BE2C (cell line): ENCODE measurements at regions not wholly inside any gene's neighbourhood (a gene's known extent, or its start where the extent isn't known, plus 50 kb on each side); places are given as distances from the start of the nearest gene placed in this dataset.

ENCODE experiments used
- DNase-seq: peaks from one replicate; pipeline ENCODE4 v3.0.0-alpha.2; 2020
- H3K27me3 ChIP-seq: fragments of 250-450 bp; sonication (Bioruptor Pico); 2 replicates; pipeline ENCODE4 v1.5.1; 2020; ENCODE audit warnings: mild to moderate bottlenecking
- H3K36me3 ChIP-seq: fragments of 250-450 bp; sonication (Bioruptor Pico); 2 replicates; pipeline ENCODE4 v1.5.1; 2020; ENCODE audit warnings: mild to moderate bottlenecking
- H3K4me1 ChIP-seq: fragments of 250-450 bp; sonication (Bioruptor Pico); 2 replicates; pipeline ENCODE4 v1.5.1; 2020
- H3K4me3 ChIP-seq: 2 replicates; pipeline ENCODE4 v1.5.1; 2011; ENCODE audit warnings: low read depth, low read length
- H3K9me3 ChIP-seq: fragments of 250-450 bp; sonication (Bioruptor Pico); 2 replicates; pipeline ENCODE4 v1.5.1; 2020
- TF ChIP-seq, protein P1 (sequence below): IDR thresholded peaks from 2 replicates; pipeline ENCODE4 v1.5.1; 2012; ENCODE audit warnings: mild to moderate bottlenecking, low read depth, low read length

DNA sequence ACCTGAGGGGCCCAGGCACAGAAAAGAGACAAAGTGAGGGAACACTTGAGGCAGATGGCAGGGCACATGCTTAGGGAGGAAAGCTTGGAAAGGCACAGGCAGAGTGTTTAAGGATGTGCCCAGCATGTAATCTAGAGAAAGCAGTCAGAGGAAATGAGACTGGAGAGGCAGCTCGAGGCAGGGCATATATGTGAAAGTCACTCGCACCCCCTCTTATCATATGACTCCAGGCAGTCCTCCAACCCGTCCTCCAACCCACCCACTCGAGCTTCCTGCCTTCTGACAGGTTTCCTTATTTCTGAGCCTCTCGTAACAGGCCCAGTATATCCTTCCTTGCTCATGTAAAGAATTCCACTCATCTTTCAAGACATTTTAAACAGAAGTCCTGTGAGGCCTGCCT lies 294.0 kb downstream of the SOX2 start:
- no peaks in the 10 kb centered on the region for H3K9me3 ChIP-seq
- TF ChIP-seq, protein P1, sequence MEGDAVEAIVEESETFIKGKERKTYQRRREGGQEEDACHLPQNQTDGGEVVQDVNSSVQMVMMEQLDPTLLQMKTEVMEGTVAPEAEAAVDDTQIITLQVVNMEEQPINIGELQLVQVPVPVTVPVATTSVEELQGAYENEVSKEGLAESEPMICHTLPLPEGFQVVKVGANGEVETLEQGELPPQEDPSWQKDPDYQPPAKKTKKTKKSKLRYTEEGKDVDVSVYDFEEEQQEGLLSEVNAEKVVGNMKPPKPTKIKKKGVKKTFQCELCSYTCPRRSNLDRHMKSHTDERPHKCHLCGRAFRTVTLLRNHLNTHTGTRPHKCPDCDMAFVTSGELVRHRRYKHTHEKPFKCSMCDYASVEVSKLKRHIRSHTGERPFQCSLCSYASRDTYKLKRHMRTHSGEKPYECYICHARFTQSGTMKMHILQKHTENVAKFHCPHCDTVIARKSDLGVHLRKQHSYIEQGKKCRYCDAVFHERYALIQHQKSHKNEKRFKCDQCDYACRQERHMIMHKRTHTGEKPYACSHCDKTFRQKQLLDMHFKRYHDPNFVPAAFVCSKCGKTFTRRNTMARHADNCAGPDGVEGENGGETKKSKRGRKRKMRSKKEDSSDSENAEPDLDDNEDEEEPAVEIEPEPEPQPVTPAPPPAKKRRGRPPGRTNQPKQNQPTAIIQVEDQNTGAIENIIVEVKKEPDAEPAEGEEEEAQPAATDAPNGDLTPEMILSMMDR = no peak

DNA sequence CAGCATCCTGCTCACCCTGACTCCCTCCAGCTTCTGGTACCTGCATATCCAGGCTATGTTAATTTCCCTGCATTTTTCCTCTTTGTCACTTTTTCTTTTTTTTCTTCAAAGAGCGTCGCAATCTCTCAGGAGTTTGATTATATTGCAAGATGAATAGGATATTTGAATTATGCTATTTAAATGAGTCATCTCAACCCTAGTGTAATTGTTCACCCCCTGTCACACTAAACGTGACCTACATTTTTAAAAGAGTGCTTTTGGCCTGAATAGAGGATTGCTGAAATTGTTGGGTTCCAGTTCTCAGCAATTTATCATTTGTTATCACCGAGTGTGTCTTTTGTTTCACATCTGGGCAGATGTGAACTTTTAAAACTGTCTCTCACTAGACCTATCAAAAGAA lies 294.7 kb downstream of the SOX2 start:
- Histone ChIP-seq H3K4me3 (no peak overlapping the region), H3K27me3 (no peaks in the 10 kb centered on the region; the same call in 1 of the 2 replicates), H3K4me1 (no peaks in the 10 kb centered on the region), H3K36me3 (no peaks in the 10 kb centered on the region), H3K9me3 (no peaks in the 10 kb centered on the region)
- TF ChIP-seq, protein P1 = no peak
- no peak for DNase-seq

More for the DNA sequence above, 294.0 kb downstream of the SOX2 start:
- Histone ChIP-seq H3K27me3 (no peaks in the 10 kb centered on the region; the same call in 1 of the 2 replicates), H3K4me3 (no peak overlapping the region), H3K4me1 (no peaks in the 10 kb centered on the region), H3K36me3 (no peaks in the 10 kb centered on the region)
- no peak for DNase-seq

DNA sequence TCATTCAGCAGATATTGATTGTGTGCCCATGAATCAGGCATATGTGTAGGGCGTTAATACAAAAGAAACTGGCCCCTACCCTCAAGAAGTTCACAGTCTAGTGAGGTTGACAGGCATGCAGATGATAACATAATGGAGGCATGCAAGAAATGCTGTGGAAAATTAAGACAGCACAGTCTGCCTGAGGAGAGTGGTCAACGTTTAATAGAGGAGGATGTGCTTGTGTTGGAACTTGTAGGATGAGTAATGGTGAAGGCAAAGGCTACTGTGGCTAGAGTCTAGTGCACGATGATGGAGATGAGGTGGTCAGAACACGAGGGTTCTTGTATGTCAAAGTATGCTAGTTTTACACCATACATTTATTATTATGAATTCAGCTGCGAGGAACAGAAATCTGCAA lies 295.7 kb downstream of the SOX2 start:
- TF ChIP-seq, protein P1 = no peak
- DNase-seq = no peak
- Histone ChIP-seq H3K27me3 (no peaks in the 10 kb centered on the region; the same call in none of the 2 replicates), H3K4me1 (no peaks in the 10 kb centered on the region), H3K4me3 (no peak overlapping the region), H3K9me3 (no peaks in the 10 kb centered on the region), H3K36me3 (no peaks in the 10 kb centered on the region)

DNA sequence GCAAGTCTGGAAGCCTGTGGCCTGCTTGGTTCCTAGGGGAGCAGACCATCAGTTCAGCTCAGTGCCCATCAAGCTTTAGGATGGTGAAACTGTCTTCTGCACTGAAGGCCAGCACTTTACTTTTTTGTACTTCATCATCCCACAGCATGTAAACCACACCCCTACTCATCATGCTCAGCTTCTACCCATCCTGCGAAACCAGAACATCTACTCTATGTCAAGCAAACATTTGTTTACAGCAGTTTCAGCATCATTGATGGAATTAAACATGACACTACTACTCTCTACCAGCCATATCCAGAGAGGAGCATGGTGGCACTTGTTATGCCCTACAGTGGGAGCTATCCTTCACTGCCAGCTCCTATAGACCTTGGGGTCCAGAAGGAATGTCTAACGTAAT lies 306.6 kb downstream of the SOX2 start:
- no peaks in the 10 kb centered on the region for H3K27me3 ChIP-seq

DNA sequence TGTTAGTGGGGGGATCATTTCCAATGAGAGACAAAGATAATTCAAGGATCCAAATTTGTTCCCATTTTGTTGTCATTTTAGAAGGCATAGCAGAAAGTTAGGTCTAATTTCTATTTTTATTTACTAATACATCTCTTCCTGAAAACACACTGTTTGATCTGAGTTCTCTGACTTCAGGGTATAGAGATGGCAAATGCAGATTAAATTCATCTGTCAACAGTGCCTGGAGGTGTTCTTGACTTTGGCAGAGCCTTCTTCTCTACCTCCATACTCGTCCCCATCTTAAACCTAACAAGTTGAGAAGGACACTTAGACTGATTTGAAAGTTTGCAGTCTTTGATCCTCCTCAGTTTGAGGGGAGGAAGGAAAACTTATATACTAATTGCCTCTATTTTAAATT lies 308.2 kb downstream of the SOX2 start:
- H3K9me3 ChIP-seq = no peaks in the 10 kb centered on the region
- no peaks in the 10 kb centered on the region for H3K36me3 ChIP-seq
- H3K4me1 ChIP-seq = no peaks in the 10 kb centered on the region
- no peak overlapping the region for H3K4me3 ChIP-seq
- no peaks in the 10 kb centered on the region for H3K27me3 ChIP-seq
- DNase-seq = no peak
- TF ChIP-seq, protein P1 = no peak

More for the DNA sequence above, 306.6 kb downstream of the SOX2 start:
- H3K36me3 ChIP-seq = no peaks in the 10 kb centered on the region
- no peak overlapping the region for H3K4me3 ChIP-seq
- DNase-seq = no peak
- H3K4me1 ChIP-seq = no peaks in the 10 kb centered on the region
- no peaks in the 10 kb centered on the region for H3K9me3 ChIP-seq
- TF ChIP-seq, protein P1 = no peak

DNA sequence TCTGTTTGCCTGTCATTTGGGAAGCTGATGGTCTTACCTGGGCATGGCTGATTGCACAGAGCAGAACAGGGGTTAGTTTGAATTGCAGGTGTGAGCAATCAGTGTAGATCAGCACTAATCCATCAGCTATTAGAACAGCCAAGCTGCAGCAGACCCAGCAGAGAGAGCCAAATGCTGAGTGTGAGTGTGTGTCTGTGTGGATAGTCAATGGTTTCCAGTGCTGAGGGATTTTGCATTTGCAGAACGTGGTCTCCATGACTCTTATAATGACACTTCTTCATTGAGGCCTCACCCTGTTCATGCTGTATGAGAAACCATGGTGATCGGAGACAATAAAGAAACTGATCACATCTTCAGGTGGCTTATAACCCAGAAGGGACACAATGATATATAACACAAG lies 312.1 kb downstream of the SOX2 start:
- Histone ChIP-seq H3K4me1 (no peaks in the 10 kb centered on the region), H3K36me3 (no peaks in the 10 kb centered on the region), H3K9me3 (no peaks in the 10 kb centered on the region), H3K4me3 (no peak overlapping the region), H3K27me3 (no peaks in the 10 kb centered on the region)
- TF ChIP-seq, protein P1 = no peak
- DNase-seq = no peak
